HK-2 (cell line): ENCODE measurements at regions not wholly inside any gene's neighbourhood (a gene's known extent, or its start where the extent isn't known, plus 50 kb on each side); places are given as distances from the start of the nearest gene placed in this dataset.

Experiments
- DNase-seq: peaks from one replicate; pipeline ENCODE4 v3.0.0-alpha.2; 2018; ENCODE audit not compliant: unreplicated experiment

- DNase-seq, result no peak
Observed at GRCh38 chr17:52235516-52235915, 77.0 kb upstream of the CA10 start.

- no peak for DNase-seq
Observed at GRCh38 chr17:52233632-52234031, 75.1 kb upstream of the CA10 start.

- no peak for DNase-seq
Observed at GRCh38 chr17:52233176-52233575, 74.7 kb upstream of the CA10 start.

GRCh38 chr17:52228823-52229222 lies 70.3 kb upstream of the CA10 start:
- no peak for DNase-seq

- DNase-seq, result no peak
Observed at GRCh38 chr17:52227926-52228325, 69.4 kb upstream of the CA10 start.

GRCh38 chr17:52213451-52213850 lies 54.9 kb upstream of the CA10 start:
- no peak for DNase-seq

- DNase-seq, result no peak
Observed at GRCh38 chr17:52212851-52213250, 54.3 kb upstream of the CA10 start.

GRCh38 chr17:52209507-52209906 lies 51.0 kb upstream of the CA10 start:
- no peak for DNase-seq
